Cardiac muscle cell (in vitro differentiated cells and primary cell): ENCODE measurements at regions not wholly inside any gene's neighbourhood (a gene's known extent, or its start where the extent isn't known, plus 50 kb on each side); places are given as distances from the start of the nearest gene placed in this dataset.

ENCODE experiments used
- DNase-seq, 2 donors: peaks; one replicate each; pipeline versions ENCODE4 v3.0.0 to v3.0.0-alpha.2; 2010 to 2017; ENCODE audit warnings: low read depth in 1 of 2, low spot score in 1 of 2
- H3K27ac ChIP-seq: fragments of 200-600 bp; sonication (generic); 2 replicates; pipeline ENCODE4 v1.5.1; 2016
- H3K27me3 ChIP-seq: fragments of 200-600 bp; sonication (generic); 2 replicates; pipeline ENCODE4 v1.6.0; 2016; ENCODE audit warnings: control low read depth
- H3K36me3 ChIP-seq: fragments of 200-600 bp; sonication (generic); 2 replicates; pipeline ENCODE4 v1.5.1; 2016; ENCODE audit warnings: control low read depth
- H3K4me1 ChIP-seq: fragments of 200-600 bp; sonication (generic); 2 replicates; pipeline ENCODE4 v1.8.1; 2017; ENCODE audit warnings: low read depth, mild to moderate bottlenecking, mixed run types
- H3K4me3 ChIP-seq: fragments of 200-600 bp; sonication (generic); 2 replicates; pipeline ENCODE4 v1.5.1; 2016; ENCODE audit warnings: mild to moderate bottlenecking
- H3K9me3 ChIP-seq: fragments of 200-600 bp; sonication (generic); 2 replicates; pipeline ENCODE4 v1.5.1; 2017; ENCODE audit warnings: low read depth, mild to moderate bottlenecking, control low read depth
- CTCF ChIP-seq: IDR thresholded peaks from 2 replicates; pipeline ENCODE4 v1.5.1; 2012; ENCODE audit warnings: low read depth, mild to moderate bottlenecking, low read length

- Histone ChIP-seq H3K27me3 (no peaks in the 10 kb centered on the region), H3K4me1 (no peaks in the 10 kb centered on the region), H3K9me3 (no peaks in the 10 kb centered on the region), H3K27ac (no peak overlapping the region), H3K4me3 (no peak overlapping the region), H3K36me3 (no peaks in the 10 kb centered on the region)
- TF ChIP-seq CTCF, result no peak
- DNase-seq, result no peak
Observed at GRCh38 chr2:6664332-6665061, 201.2 kb downstream of the CMPK2 start.

GRCh38 chr2:6665093-6666045 lies 200.3 kb downstream of the CMPK2 start:
- H3K27ac ChIP-seq, result no peak overlapping the region
- H3K36me3 ChIP-seq, result no peaks in the 10 kb centered on the region
- no peaks in the 10 kb centered on the region for H3K27me3 ChIP-seq
- H3K9me3 ChIP-seq, result no peaks in the 10 kb centered on the region
- H3K4me1 ChIP-seq, result no peaks in the 10 kb centered on the region
- no peak overlapping the region for H3K4me3 ChIP-seq
- TF ChIP-seq CTCF, result no peak
- DNase-seq, result no peak

- Histone ChIP-seq H3K9me3 (no peaks in the 10 kb centered on the region), H3K27ac (no peak overlapping the region), H3K4me3 (no peak overlapping the region), H3K27me3 (no peaks in the 10 kb centered on the region), H3K36me3 (no peaks in the 10 kb centered on the region), H3K4me1 (no peaks in the 10 kb centered on the region)
- no peak for TF ChIP-seq CTCF
- no peak for DNase-seq
Observed at GRCh38 chr2:6667326-6667725, 198.4 kb downstream of the CMPK2 start.

- no peak overlapping the region for H3K27ac ChIP-seq
- no peak for TF ChIP-seq CTCF
- H3K9me3 ChIP-seq, result no peaks in the 10 kb centered on the region
- H3K27me3 ChIP-seq, result no peaks in the 10 kb centered on the region
- no peaks in the 10 kb centered on the region for H3K36me3 ChIP-seq
- no peak overlapping the region for H3K4me3 ChIP-seq
- no peak for DNase-seq
- no peaks in the 10 kb centered on the region for H3K4me1 ChIP-seq
Observed at GRCh38 chr2:6671913-6672312, 193.8 kb downstream of the CMPK2 start.

- TF ChIP-seq CTCF, result no peak
- no peak overlapping the region for H3K4me3 ChIP-seq
- no peaks in the 10 kb centered on the region for H3K9me3 ChIP-seq
- no peaks in the 10 kb centered on the region for H3K27me3 ChIP-seq
- H3K27ac ChIP-seq, result no peak overlapping the region
- no peaks in the 10 kb centered on the region for H3K36me3 ChIP-seq
- no peaks in the 10 kb centered on the region for H3K4me1 ChIP-seq
- DNase-seq, result no peak
Observed at GRCh38 chr2:6674381-6674780, 191.3 kb downstream of the CMPK2 start.
